Activated CD4-positive, alpha-beta memory T cell treated with anti-CD3 and anti-CD28 coated beads for 36 hours (primary cell): ENCODE measurements at regions not wholly inside any gene's neighbourhood (a gene's known extent, or its start where the extent isn't known, plus 50 kb on each side); places are given as distances from the start of the nearest gene placed in this dataset.

ENCODE experiments used
- CTCF ChIA-PET: fragments of 350-600 bp; sonication (Branson Sonifier 250); formaldehyde crosslinking; loops from one replicate; lab custom pipeline; 2021; ENCODE audit warnings: antibody characterized with exemption, inconsistent platforms; lab: Charles Lee
- POLR2A ChIA-PET: fragments of 350-600 bp; sonication (Branson Sonifier 250); formaldehyde crosslinking; loops from one replicate; lab custom pipeline; 2021; ENCODE audit warnings: antibody characterized with exemption; lab: Charles Lee
- DNase-seq: peaks from one replicate; pipeline ENCODE4 v3.0.0-alpha.2; 2020
- H3K27ac Mint-ChIP-seq: one replicate; pipeline ENCODE4 v1.8.0; 2021; ENCODE audit warnings: mixed read lengths
- H3K27me3 Mint-ChIP-seq: one replicate; pipeline ENCODE4 v1.8.0; 2021; ENCODE audit warnings: mixed read lengths
- H3K36me3 Mint-ChIP-seq: one replicate; pipeline ENCODE4 v1.8.0; 2021; ENCODE audit warnings: mixed read lengths
- H3K4me1 Mint-ChIP-seq: one replicate; pipeline ENCODE4 v1.8.0; 2021; ENCODE audit warnings: low read depth, mixed read lengths
- H3K4me3 Mint-ChIP-seq: one replicate; pipeline ENCODE4 v1.8.0; 2021; ENCODE audit warnings: mild to moderate bottlenecking, mixed read lengths
- H3K9me3 Mint-ChIP-seq: one replicate; pipeline ENCODE4 v1.8.0; 2021; ENCODE audit warnings: mixed read lengths
- intact Hi-C: fragments of 100-400 bp; cut with micrococcal nuclease; formaldehyde crosslinking; loops from one replicate; pipeline ENCODE4 v1.15.1; 2023

DNA sequence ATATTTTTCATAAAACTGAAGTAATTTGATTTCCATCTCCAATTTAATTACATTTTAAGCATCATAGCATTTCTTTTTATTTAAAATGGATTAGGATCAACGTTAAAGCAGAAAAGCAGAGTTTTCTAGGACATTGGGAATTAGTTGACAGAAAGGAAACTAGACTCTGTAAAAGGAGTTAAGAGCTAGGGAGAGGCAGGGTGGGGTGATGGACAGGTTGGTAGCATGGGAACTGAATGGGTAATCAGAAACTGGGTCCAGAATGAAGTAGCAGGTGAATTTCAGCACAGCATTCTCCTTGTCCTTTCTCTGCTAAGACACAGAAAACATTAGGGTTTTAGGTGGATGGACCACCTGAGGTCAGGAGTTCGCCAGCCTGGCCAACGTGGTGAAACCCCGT lies 97.6 kb downstream of the ANAPC4 start:
- intact Hi-C loops, result no loop called here
- Mint-ChIP-seq H3K4me3 (no peak overlapping the region), H3K27me3 (no peaks in the 10 kb centered on the region), H3K27ac (no peak overlapping the region), H3K36me3 (peaks cover 9% of the 10 kb centered on the region), H3K9me3 (peaks cover 14% of the 10 kb centered on the region), H3K4me1 (no peaks in the 10 kb centered on the region)
- ChIA-PET POLR2A (no interaction called here), CTCF (no interaction called here)
- DNase-seq, result no peak

DNA sequence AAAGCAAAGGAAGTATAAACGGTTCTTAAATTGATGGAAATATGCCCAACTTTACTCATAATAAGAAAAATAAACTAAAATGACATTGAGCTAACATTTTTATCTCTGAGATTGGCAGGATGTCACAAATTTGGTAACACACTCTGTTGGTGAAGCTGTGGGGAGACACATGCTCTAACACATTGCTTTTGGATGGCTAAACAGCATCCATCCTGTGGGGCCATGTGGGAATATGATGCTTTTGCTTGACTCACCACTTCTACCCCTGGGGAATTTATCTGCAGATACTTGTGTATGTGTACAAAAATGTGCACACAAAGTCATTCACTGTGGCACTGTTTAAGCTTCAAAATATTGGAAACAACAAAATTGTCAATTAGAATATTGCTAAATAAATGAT lies 100.2 kb downstream of the ANAPC4 start:
- no peaks in the 10 kb centered on the region for H3K36me3 Mint-ChIP-seq
- H3K9me3 Mint-ChIP-seq, result peaks cover 4% of the 10 kb centered on the region
- H3K4me1 Mint-ChIP-seq, result no peaks in the 10 kb centered on the region
- intact Hi-C loops, result no loop called here
- ChIA-PET POLR2A (no interaction called here), CTCF (no interaction called here)
- no peak for DNase-seq
- no peak overlapping the region for H3K27ac Mint-ChIP-seq
- no peaks in the 10 kb centered on the region for H3K27me3 Mint-ChIP-seq
- no peak overlapping the region for H3K4me3 Mint-ChIP-seq

DNA sequence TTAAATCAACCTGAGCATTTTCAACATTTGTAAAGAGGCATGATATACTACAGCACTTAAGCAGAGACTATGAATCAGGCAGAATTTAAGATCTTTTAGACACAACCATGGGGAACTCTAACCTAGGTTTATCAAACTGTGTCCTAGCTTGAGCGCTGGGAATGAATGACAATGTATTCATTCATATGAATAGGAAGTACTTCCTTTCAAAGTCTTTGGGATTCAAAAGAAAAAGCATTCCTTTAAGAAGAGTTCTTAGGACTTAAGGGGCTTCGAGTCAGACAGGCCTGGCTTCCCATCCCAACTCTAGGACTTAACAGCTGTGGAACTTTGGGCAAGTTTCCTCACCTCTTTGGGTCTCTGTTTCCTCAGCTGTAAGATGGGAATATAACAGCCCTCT lies 104.6 kb downstream of the ANAPC4 start:
- POLR2A ChIA-PET, result no interaction called here
- peaks cover 1% of the 10 kb centered on the region for H3K4me1 Mint-ChIP-seq

DNA sequence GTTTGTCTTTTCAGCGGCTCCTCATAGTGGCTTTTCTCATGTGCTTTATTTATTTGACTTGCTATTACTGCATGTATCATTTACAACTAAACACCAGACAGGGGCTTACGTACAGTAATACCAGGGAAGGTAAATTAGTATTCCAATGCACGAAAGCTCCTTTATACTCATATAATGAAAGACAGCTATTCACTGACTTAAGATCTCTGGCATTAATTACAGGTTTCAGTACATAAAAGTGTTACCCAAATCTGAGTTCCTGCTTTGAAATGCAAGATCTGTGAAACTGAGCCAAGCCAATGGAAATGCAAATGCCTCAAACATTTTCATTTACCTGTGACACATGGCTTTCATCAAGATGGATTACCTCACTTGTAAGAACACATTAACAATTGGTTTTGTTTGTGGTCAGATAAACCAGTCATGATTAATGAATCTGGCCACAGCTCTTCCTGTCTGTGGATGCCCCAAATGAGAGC lies 107.2 kb downstream of the ANAPC4 start:
- Mint-ChIP-seq H3K9me3 (peaks cover 7% of the 10 kb centered on the region), H3K27ac (no peak overlapping the region), H3K4me1 (peaks cover 1% of the 10 kb centered on the region), H3K4me3 (no peak overlapping the region), H3K27me3 (peaks cover 9% of the 10 kb centered on the region), H3K36me3 (no peaks in the 10 kb centered on the region)
- no peak for DNase-seq
- POLR2A ChIA-PET, result no interaction called here
- CTCF ChIA-PET, result no interaction called here
- intact Hi-C loops, result no loop called here

More for the DNA sequence above, 104.6 kb downstream of the ANAPC4 start:
- no peak for DNase-seq
- intact Hi-C loops, result no loop called here
- Mint-ChIP-seq H3K4me3 (no peak overlapping the region), H3K27ac (no peak overlapping the region), H3K9me3 (peaks cover 4% of the 10 kb centered on the region), H3K36me3 (no peaks in the 10 kb centered on the region), H3K27me3 (peaks cover 6% of the 10 kb centered on the region)
- CTCF ChIA-PET, result no interaction called here

DNA sequence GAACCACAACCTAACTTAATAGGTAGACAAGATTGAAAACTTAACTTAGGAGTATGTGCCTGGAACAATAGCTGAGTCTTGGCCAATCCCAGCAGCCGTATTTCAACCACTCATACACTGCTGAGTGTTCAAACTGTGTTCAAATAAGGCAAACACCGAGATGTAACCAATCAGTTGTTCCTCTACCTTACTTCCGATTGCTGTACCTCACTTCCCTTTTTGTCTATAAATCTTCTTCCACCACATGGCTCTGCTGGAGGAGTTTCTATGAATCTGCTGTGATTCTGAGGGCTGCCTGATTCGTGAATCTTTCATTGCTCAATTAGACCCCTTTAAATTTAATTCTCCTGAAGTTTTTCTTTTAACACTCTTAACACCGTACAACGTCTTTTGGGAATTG lies 108.0 kb downstream of the ANAPC4 start:
- ChIA-PET CTCF (no interaction called here), POLR2A (no interaction called here)
- H3K27me3 Mint-ChIP-seq, result peaks cover 9% of the 10 kb centered on the region

DNA sequence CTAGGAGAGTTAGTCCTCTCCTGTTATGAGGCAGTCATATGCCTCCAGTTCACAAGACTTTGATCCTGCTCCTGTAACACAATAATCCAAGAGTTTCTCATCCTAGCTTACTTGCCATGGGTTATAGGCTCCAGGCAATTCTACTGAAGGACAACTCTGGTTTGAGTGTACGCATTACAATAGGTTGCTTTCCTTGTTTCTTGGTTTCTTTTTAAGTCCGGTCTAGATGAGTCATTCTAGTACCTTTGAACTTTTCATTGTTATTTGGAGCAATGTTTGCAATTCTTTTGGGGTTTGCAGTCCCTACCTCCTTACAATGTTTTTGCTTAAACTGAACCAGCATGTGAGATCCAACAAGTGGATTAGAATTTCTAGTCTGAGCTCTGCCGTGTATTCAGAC lies 109.1 kb downstream of the ANAPC4 start:
- Mint-ChIP-seq H3K9me3 (peaks cover 7% of the 10 kb centered on the region), H3K4me1 (peaks cover 1% of the 10 kb centered on the region), H3K27ac (no peak overlapping the region), H3K27me3 (peaks cover 9% of the 10 kb centered on the region), H3K4me3 (no peak overlapping the region), H3K36me3 (no peaks in the 10 kb centered on the region)
- intact Hi-C loops, result no loop called here
- POLR2A ChIA-PET, result no interaction called here
- CTCF ChIA-PET, result no interaction called here
- DNase-seq, result no peak

More for the DNA sequence above, 108.0 kb downstream of the ANAPC4 start:
- Mint-ChIP-seq H3K27ac (no peak overlapping the region), H3K36me3 (no peaks in the 10 kb centered on the region), H3K4me3 (no peak overlapping the region), H3K4me1 (peaks cover 1% of the 10 kb centered on the region), H3K9me3 (peaks cover 7% of the 10 kb centered on the region)
- intact Hi-C loops, result no loop called here
- no peak for DNase-seq

DNA sequence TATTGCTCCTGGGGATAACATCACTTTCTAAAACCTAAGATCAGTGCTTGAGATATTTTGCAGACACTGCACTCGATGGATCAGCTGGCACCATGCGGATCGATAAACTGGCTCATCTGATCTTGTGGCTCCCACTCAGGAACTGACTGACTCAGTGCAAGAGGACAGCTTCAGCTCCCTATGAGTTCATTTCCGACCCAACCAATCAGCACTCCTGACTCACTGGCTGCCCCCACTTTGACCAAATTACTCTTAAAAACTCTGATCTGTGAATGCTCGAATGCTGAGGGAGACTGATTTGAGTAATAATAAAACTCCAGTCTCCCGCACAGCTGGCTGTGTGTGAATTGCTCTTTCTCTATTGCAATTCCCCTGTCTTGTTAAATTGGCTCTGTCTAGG lies 110.1 kb downstream of the ANAPC4 start:
- DNase-seq, result no peak
- POLR2A ChIA-PET, result no interaction called here
- peaks cover 1% of the 10 kb centered on the region for H3K4me1 Mint-ChIP-seq
- intact Hi-C loops, result no loop called here
- peaks cover 7% of the 10 kb centered on the region for H3K9me3 Mint-ChIP-seq
- no peaks in the 10 kb centered on the region for H3K36me3 Mint-ChIP-seq
- CTCF ChIA-PET, result no interaction called here
- no peak overlapping the region for H3K4me3 Mint-ChIP-seq
- H3K27me3 Mint-ChIP-seq, result peaks cover 9% of the 10 kb centered on the region
- no peak overlapping the region for H3K27ac Mint-ChIP-seq

DNA sequence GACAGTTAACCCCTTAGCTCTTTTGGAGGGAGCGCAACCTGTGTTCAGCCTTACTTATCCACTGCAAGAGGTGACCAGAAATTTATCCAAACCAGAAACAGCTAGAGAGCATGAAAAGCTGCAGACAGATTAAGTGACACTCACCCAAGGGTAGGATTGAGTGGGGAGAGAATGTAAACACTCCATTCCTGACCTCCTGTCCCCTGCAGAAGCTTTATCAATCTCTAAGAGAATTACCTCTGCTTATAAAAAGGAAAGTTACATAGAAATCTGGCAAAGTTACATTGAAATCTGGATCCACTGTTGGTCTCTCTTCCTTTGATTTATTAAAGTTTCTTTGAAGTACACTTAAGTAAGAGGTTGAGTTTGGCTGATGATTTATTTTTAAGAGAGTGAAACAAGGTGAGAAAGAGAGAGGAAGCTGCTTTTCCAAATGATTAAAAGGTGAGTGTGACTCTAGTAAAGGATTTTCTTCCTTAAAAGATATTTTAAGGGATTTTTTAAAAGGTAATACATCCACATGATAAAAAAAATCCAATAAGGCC lies 112.3 kb downstream of the ANAPC4 start:
- Mint-ChIP-seq H3K4me1 (no peaks in the 10 kb centered on the region), H3K27me3 (peaks cover 9% of the 10 kb centered on the region), H3K4me3 (no peak overlapping the region), H3K9me3 (peaks cover 13% of the 10 kb centered on the region), H3K27ac (no peak overlapping the region), H3K36me3 (no peaks in the 10 kb centered on the region)
- DNase-seq, result no peak
- intact Hi-C loops, result no loop called here
- ChIA-PET POLR2A (no interaction called here), CTCF (no interaction called here)

DNA sequence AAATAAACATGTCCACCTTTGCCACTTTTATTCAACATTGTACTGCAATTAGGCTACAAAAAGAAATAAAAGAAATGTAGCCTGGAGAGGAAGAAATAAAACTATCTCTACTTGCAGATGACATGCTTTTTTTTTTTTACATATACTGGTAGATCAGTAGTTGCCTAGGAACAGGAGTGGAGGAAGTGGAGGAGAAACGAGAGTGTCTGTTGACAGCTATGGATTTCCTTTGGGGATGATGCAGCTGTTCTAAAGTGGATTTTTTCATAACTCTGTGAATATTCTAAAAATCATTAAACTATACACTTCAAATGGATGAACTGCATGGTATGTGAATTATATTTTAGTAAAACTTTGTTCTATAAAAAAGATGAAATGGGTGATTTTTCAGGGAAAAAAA lies 116.4 kb downstream of the ANAPC4 start:
- Mint-ChIP-seq H3K27ac (no peak overlapping the region), H3K36me3 (no peaks in the 10 kb centered on the region), H3K27me3 (peaks cover 1% of the 10 kb centered on the region), H3K9me3 (peaks cover 6% of the 10 kb centered on the region), H3K4me3 (no peak overlapping the region), H3K4me1 (no peaks in the 10 kb centered on the region)
- ChIA-PET POLR2A (no interaction called here), CTCF (no interaction called here)
- intact Hi-C loops, result no loop called here
- DNase-seq, result no peak

DNA sequence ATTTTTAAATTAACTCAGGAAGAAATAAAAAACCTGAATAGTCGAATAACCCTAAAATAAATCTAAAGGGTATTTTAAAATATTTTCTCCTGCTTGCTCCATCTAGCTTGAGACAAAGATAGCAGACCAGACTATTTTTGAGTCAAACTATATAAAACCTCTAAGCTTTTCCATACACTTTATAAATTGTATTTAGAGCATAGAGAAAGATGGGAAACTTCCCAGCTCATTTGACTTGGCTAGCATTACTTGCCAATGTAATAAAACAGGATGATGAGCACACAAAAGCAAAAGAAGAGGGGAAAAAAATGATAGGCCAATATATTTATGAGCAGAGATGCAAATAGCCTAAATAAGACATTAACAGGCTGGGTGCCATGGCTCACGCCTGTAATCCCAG lies 117.1 kb downstream of the ANAPC4 start:
- Mint-ChIP-seq H3K27ac (no peak overlapping the region), H3K27me3 (no peaks in the 10 kb centered on the region), H3K4me1 (no peaks in the 10 kb centered on the region), H3K4me3 (no peak overlapping the region), H3K36me3 (no peaks in the 10 kb centered on the region), H3K9me3 (peaks cover 6% of the 10 kb centered on the region)
- intact Hi-C loops, result no loop called here
- DNase-seq, result no peak
- ChIA-PET POLR2A (no interaction called here), CTCF (no interaction called here)

DNA sequence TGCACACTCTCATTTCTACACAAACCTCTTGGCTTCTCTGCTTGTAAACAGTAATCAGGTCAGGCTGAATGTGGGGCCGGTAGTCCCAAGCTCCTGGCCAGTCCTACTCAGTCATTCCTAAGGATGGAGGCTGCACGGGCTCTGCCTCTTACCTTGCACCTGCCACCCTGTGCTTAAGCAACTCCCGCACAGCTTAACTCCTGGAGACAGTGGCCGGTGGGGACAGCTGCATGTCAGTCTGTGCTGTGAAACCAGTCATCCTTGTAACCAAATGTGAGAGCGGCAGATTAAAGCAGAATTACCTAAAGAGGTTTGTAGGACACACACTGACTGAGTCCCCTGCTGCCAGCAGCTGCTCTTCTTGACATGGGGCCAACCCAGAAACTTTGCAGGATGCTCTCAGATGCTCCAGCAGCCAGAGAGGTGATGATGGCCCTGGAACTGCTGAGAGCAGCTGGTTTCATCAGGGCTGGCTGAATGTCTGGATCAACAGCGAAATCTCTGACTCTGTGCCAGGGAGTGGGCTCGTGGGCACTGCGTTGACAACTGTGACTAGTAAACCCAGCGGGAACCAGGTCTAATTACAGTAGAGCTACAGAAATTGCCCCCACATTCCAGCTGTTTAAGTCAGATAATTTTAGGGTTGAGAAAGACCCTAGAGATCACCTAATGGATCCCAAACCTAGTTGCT lies 123.7 kb downstream of the ANAPC4 start:
- Mint-ChIP-seq H3K4me1 (no peaks in the 10 kb centered on the region), H3K27ac (no peak overlapping the region), H3K9me3 (peaks cover 4% of the 10 kb centered on the region), H3K27me3 (peaks cover 1% of the 10 kb centered on the region), H3K4me3 (no peak overlapping the region), H3K36me3 (no peaks in the 10 kb centered on the region)
- no peak for DNase-seq
- CTCF ChIA-PET, result no interaction called here
- POLR2A ChIA-PET, result no interaction called here
- intact Hi-C loops, result no loop called here

DNA sequence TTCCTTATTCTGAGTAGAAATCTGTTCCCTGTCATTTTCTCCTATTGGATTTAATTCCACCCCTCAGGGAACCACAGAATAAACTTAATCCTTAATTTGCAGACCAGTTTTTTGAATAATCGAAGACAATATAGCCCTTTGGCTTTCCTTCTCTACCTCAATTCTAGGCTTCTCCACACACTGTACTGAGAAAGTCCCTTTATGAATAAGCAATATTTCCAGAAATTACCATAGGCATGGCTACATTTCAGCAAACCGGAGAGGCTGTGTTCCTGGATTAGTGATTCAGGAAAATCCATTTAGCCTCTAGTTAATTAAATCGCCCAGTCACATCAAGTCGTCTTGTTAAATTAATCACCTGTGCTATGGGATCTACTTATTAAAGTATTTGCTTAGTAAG lies 125.1 kb downstream of the ANAPC4 start:
- no peak overlapping the region for H3K4me3 Mint-ChIP-seq
- no peaks in the 10 kb centered on the region for H3K4me1 Mint-ChIP-seq
- H3K9me3 Mint-ChIP-seq, result peaks cover 4% of the 10 kb centered on the region
- peaks cover 1% of the 10 kb centered on the region for H3K27me3 Mint-ChIP-seq
- ChIA-PET POLR2A (no interaction called here), CTCF (no interaction called here)
- no peak for DNase-seq
- intact Hi-C loops, result no loop called here
- H3K27ac Mint-ChIP-seq, result no peak overlapping the region
- H3K36me3 Mint-ChIP-seq, result no peaks in the 10 kb centered on the region

DNA sequence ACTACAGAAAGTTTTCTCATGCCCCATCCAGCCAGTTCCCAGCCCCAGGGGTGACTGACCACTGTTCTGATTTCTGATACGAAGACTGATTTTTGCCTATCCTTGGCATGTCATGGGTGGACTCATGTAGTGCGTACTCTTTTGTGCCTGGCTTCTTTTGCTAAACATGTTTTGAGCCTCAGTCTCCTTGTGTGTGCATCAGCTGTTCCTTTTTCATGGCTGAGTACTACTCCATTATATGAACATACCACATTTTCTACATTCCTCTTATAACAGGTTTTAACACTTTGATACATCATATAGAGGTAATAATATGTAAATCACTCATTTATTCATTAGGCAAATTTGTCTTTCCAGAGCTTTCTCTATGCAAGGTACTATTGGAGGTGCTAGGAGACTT lies 126.7 kb downstream of the ANAPC4 start:
- H3K27ac Mint-ChIP-seq, result no peak overlapping the region
- H3K4me3 Mint-ChIP-seq, result no peak overlapping the region
- intact Hi-C loops, result no loop called here
- H3K9me3 Mint-ChIP-seq, result peaks cover 4% of the 10 kb centered on the region
- H3K36me3 Mint-ChIP-seq, result no peaks in the 10 kb centered on the region
- H3K27me3 Mint-ChIP-seq, result peaks cover 1% of the 10 kb centered on the region
- DNase-seq, result no peak
- CTCF ChIA-PET, result no interaction called here
- no peaks in the 10 kb centered on the region for H3K4me1 Mint-ChIP-seq
- POLR2A ChIA-PET, result no interaction called here
